HEK293 (cell line): ENCODE measurements at regions not wholly inside any gene's neighbourhood (a gene's known extent, or its start where the extent isn't known, plus 50 kb on each side); places are given as distances from the start of the nearest gene placed in this dataset.

Experiments used
- CTCF ChIA-PET: fragments of 350-600 bp; formaldehyde crosslinking; extraction: SDS; loops from one replicate; lab custom pipeline; 2021; ENCODE audit warnings: antibody characterized with exemption; lab: Yijun Ruan, JAX
- POLR2A ChIA-PET: fragments of 300-600 bp; formaldehyde crosslinking; extraction: SDS; loops from one replicate; lab custom pipeline; 2020; ENCODE audit warnings: antibody characterized with exemption, inconsistent platforms; lab: Yijun Ruan, JAX
- H3K27ac ChIP-seq: fragments of 200-500 bp; sonication (Bioruptor generic); 2 replicates; pipeline ENCODE4 v1.5.1; 2014; ENCODE audit warnings: low read depth, low read length, control low read depth, inconsistent platforms; ENCODE audit errors: extremely low read depth
- H3K36me3 ChIP-seq, 2 experiments: fragments of 200-500 bp in 1 of 2; sonication (Bioruptor generic) in 1 of 2; 1 replicate in 1 of 2; 2 replicates in 1 of 2; pipeline ENCODE4 v1.5.1; 2014 to 2017; ENCODE audit warnings: inconsistent platforms in 2 of 2, low read length in 2 of 2; ENCODE audit not compliant: control insufficient read depth in 2 of 2, insufficient read depth in 1 of 2
- H3K4me1 ChIP-seq: fragments of 200-500 bp; sonication (Bioruptor generic); 2 replicates; pipeline ENCODE4 v1.5.1; 2014; ENCODE audit warnings: mild to moderate bottlenecking, low read length, inconsistent platforms; ENCODE audit not compliant: control insufficient read depth, insufficient read depth
- H3K4me3 ChIP-seq: 2 replicates; pipeline ENCODE4 v1.5.1; 2011; ENCODE audit warnings: low read depth, mild to moderate bottlenecking, control low read depth, low read length, moderate library complexity
- H3K9me3 ChIP-seq: fragments of 200-500 bp; sonication (Bioruptor generic); 2 replicates; pipeline ENCODE4 v1.5.1; 2014; ENCODE audit warnings: low read depth, low read length, inconsistent platforms; ENCODE audit not compliant: control insufficient read depth, insufficient read depth
- HOXD13 ChIP-seq: sonication (generic); formaldehyde crosslinking; IDR thresholded peaks from 2 replicates; pipeline ENCODE4 v1.8.0; 2022; ENCODE audit warnings: missing genetic modification reagents, borderline replicate concordance
- MYNN ChIP-seq: fragments of 450-650 bp; formaldehyde crosslinking; IDR thresholded peaks from 2 replicates; pipeline ENCODE4 v1.5.1; 2016; ENCODE audit warnings: missing biosample characterization, missing genetic modification characterization, borderline replicate concordance
- MZF1 ChIP-seq: fragments of 450-650 bp; formaldehyde crosslinking; IDR thresholded peaks from 2 replicates; pipeline ENCODE4 v1.5.1; 2017; ENCODE audit warnings: missing biosample characterization, missing genetic modification characterization, borderline replicate concordance
- PATZ1 ChIP-seq: fragments of 450-650 bp; formaldehyde crosslinking; IDR thresholded peaks from 2 replicates; pipeline ENCODE4 v1.5.1; 2016; ENCODE audit warnings: missing biosample characterization, missing genetic modification characterization
- SCRT1 ChIP-seq: fragments of 450-650 bp; formaldehyde crosslinking; IDR thresholded peaks from 2 replicates; pipeline ENCODE4 v1.5.1; 2016; ENCODE audit warnings: missing biosample characterization, missing genetic modification characterization, borderline replicate concordance
- ZBTB21 ChIP-seq: fragments of 450-650 bp; formaldehyde crosslinking; IDR thresholded peaks from 2 replicates; pipeline ENCODE4 v1.5.1; 2017; ENCODE audit warnings: missing biosample characterization, missing genetic modification characterization
- ZBTB8A ChIP-seq: fragments of 450-650 bp; formaldehyde crosslinking; IDR thresholded peaks from 2 replicates; pipeline ENCODE4 v1.5.1; 2016; ENCODE audit warnings: missing biosample characterization, missing genetic modification characterization
- ZFP37 ChIP-seq: fragments of 450-650 bp; formaldehyde crosslinking; IDR thresholded peaks from 2 replicates; pipeline ENCODE4 v1.5.1; 2016; ENCODE audit warnings: missing biosample characterization, missing genetic modification characterization
- ZNF10 ChIP-seq: fragments of 450-650 bp; formaldehyde crosslinking; IDR thresholded peaks from 2 replicates; pipeline ENCODE4 v1.5.1; 2017; ENCODE audit warnings: missing biosample characterization, missing genetic modification characterization
- ZNF169 ChIP-seq: fragments of 450-650 bp; formaldehyde crosslinking; IDR thresholded peaks from 2 replicates; pipeline ENCODE4 v1.5.1; 2016; ENCODE audit warnings: missing biosample characterization, missing genetic modification characterization
- ZNF24 ChIP-seq: fragments of 450-650 bp; formaldehyde crosslinking; IDR thresholded peaks from 2 replicates; pipeline ENCODE4 v1.5.1; 2016; ENCODE audit warnings: missing biosample characterization, missing genetic modification characterization
- ZNF311 ChIP-seq: fragments of 450-650 bp; formaldehyde crosslinking; IDR thresholded peaks from 2 replicates; pipeline ENCODE4 v1.5.1; 2017; ENCODE audit warnings: missing biosample characterization, missing genetic modification characterization, borderline replicate concordance
- ZNF324 ChIP-seq: fragments of 450-650 bp; formaldehyde crosslinking; IDR thresholded peaks from 2 replicates; pipeline ENCODE4 v1.5.1; 2016; ENCODE audit warnings: missing biosample characterization, missing genetic modification characterization
- ZNF362 ChIP-seq: fragments of 450-650 bp; formaldehyde crosslinking; IDR thresholded peaks from 2 replicates; pipeline ENCODE4 v1.5.1; 2016; ENCODE audit warnings: missing biosample characterization, missing genetic modification characterization
- ZNF404 ChIP-seq: fragments of 450-650 bp; formaldehyde crosslinking; IDR thresholded peaks from 2 replicates; pipeline ENCODE4 v1.5.1; 2017; ENCODE audit warnings: missing biosample characterization, missing genetic modification characterization
- ZNF544 ChIP-seq: fragments of 450-650 bp; formaldehyde crosslinking; IDR thresholded peaks from 2 replicates; pipeline ENCODE4 v1.5.0; 2017; ENCODE audit warnings: missing biosample characterization, missing genetic modification characterization
- ZNF555 ChIP-seq: fragments of 450-650 bp; formaldehyde crosslinking; conservative IDR thresholded peaks from 2 replicates; pipeline ENCODE4 v1.5.1; 2017; ENCODE audit warnings: missing biosample characterization, mild to moderate bottlenecking, missing genetic modification characterization, inconsistent platforms
- ZNF560 ChIP-seq: fragments of 450-650 bp; formaldehyde crosslinking; IDR thresholded peaks from 2 replicates; pipeline ENCODE4 v1.5.1; 2017; ENCODE audit warnings: missing biosample characterization, missing genetic modification characterization, borderline replicate concordance
- ZNF596 ChIP-seq: fragments of 450-650 bp; IDR thresholded peaks from 2 replicates; pipeline ENCODE4 v1.5.0; 2018; ENCODE audit warnings: missing biosample characterization, mild to moderate bottlenecking, missing genetic modification characterization, moderate library complexity
- ZNF677 ChIP-seq: fragments of 450-650 bp; IDR thresholded peaks from 2 replicates; pipeline ENCODE4 v1.5.0; 2018; ENCODE audit warnings: missing biosample characterization, mild to moderate bottlenecking, missing genetic modification characterization, moderate library complexity
- ZNF701 ChIP-seq: fragments of 450-650 bp; formaldehyde crosslinking; IDR thresholded peaks from 2 replicates; pipeline ENCODE4 v1.5.1; 2016; ENCODE audit warnings: missing biosample characterization, missing genetic modification characterization
- ZNF747 ChIP-seq: fragments of 450-650 bp; formaldehyde crosslinking; IDR thresholded peaks from 2 replicates; pipeline ENCODE4 v1.5.1; 2016; ENCODE audit warnings: missing biosample characterization, missing genetic modification characterization
- ZNF792 ChIP-seq: fragments of 450-650 bp; formaldehyde crosslinking; IDR thresholded peaks from 2 replicates; pipeline ENCODE4 v1.5.1; 2016; ENCODE audit warnings: missing biosample characterization, missing genetic modification characterization
- ZNF843 ChIP-seq: fragments of 450-650 bp; formaldehyde crosslinking; IDR thresholded peaks from 2 replicates; pipeline ENCODE4 v1.5.1; 2016; ENCODE audit warnings: missing biosample characterization, missing genetic modification characterization

- TF ChIP-seq HOXD13 (CRISPR knock-in tag), result no peak
- no peak for TF ChIP-seq ZNF560 (tag by site-specific recombination)
- no peak for TF ChIP-seq ZNF677 (tag by site-specific recombination)
- no peak for TF ChIP-seq ZNF596 (tag by site-specific recombination)
- no peak for TF ChIP-seq ZNF404 (tag by site-specific recombination)
- no peak for TF ChIP-seq SCRT1
- no peak for TF ChIP-seq ZNF169 (tag by site-specific recombination)
Measured at GRCh38 chr4:15142201-15142600, 139.9 kb downstream of the CPEB2 start (continued).

- H3K9me3 ChIP-seq, result no peaks in the 10 kb centered on the region
- ChIA-PET POLR2A (no interaction called here), CTCF (interaction anchor here (0.6 kb wide), 1 partner anchor 72 kb away, joined by 3 read pairs; no protein-coding TSS in a partner anchor)
- TF ChIP-seq ZNF544 (tag by site-specific recombination) (no peak), MZF1 (tag by site-specific recombination) (no peak), ZNF747 (tag by site-specific recombination) (no peak), ZNF555 (tag by site-specific recombination) (no peak), ZNF362 (tag by site-specific recombination) (no peak), ZFP37 (tag by site-specific recombination) (no peak), ZBTB8A (tag by site-specific recombination) (no peak), ZNF792 (tag by site-specific recombination) (no peak), ZNF10 (tag by site-specific recombination) (no peak), MYNN (tag by site-specific recombination) (no peak), ZNF701 (tag by site-specific recombination) (no peak)
- no peaks in the 10 kb centered on the region for H3K36me3 ChIP-seq
- no peak overlapping the region for H3K27ac ChIP-seq
- no peaks in the 10 kb centered on the region for H3K4me1 ChIP-seq
- no peak overlapping the region for H3K4me3 ChIP-seq
Measured at GRCh38 chr4:15143551-15143950, 141.3 kb downstream of the CPEB2 start.

GRCh38 chr4:15144249-15144966, 142.1 kb downstream of the CPEB2 start:
- H3K9me3 ChIP-seq, result no peaks in the 10 kb centered on the region
- TF ChIP-seq HOXD13 (CRISPR knock-in tag), result no peak
- no peak for TF ChIP-seq ZNF24 (tag by site-specific recombination)
- no peak for TF ChIP-seq ZNF843
- TF ChIP-seq PATZ1 (tag by site-specific recombination), result no peak
- TF ChIP-seq ZNF324, result no peak
- TF ChIP-seq ZBTB21 (tag by site-specific recombination), result no peak
- TF ChIP-seq ZNF311, result no peak
- ChIA-PET POLR2A (no interaction called here), CTCF (no interaction called here)
- H3K27ac ChIP-seq, result no peak overlapping the region
- H3K4me1 ChIP-seq, result no peaks in the 10 kb centered on the region
- H3K4me3 ChIP-seq, result no peak overlapping the region
- H3K36me3 ChIP-seq, result no peaks in the 10 kb centered on the region
